ENCODE measurements at regions not wholly inside any gene's neighbourhood (a gene's known extent, or its start where the extent isn't known, plus 50 kb on each side); places are given as distances from the start of the nearest gene placed in this dataset.

DNA sequence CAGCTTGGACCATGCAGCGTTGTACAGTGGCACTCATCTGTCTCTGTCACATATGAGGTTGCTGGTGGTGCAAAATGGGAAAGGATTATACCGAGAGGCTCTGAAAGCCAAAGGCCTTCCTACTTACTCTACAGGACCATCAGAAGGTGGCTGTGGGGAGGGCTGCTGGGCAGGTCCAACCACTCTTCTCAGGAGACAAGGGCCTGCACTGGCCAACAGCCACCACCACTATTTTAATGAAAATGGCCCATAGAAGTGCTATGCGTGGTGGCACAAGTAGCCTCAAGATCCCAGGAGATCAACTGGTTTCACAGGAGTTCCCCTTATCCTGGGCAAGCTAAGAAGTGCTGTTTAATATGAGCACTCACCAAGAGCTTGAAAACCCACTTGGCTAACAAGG lies 52.3 kb downstream of the MRPL57 start:
- TF ChIP-seq GABPA (IDR thresholded peaks at IDR 0.05; ENCODE audit: low read depth) = no peak
- TF ChIP-seq CTCF (IDR thresholded peaks at IDR 0.05; ENCODE audit: insufficient read depth, low read length) = no peak
- no peak for TF ChIP-seq REST (IDR thresholded peaks at IDR 0.05; ENCODE audit: insufficient replicate concordance, low read depth)
- no peak for TF ChIP-seq POLR2AphosphoS5 (IDR thresholded peaks at IDR 0.05; ENCODE audit: low read depth)
- no peaks in the 10 kb centered on the region for H3K27me3 ChIP-seq (ENCODE audit: insufficient read depth, poor library complexity, severe bottlenecking)
- H3K27ac ChIP-seq (replicated peaks) = no peak overlapping the region
- no peak for DNase-seq (ENCODE audit: low read depth in 1 of 2, low spot score in 1 of 2)
- no peak overlapping the region for H3K4me3 ChIP-seq (replicated peaks; ENCODE audit: insufficient read depth, low read length)

- H3K27me3 ChIP-seq (ENCODE audit: insufficient read depth, poor library complexity, severe bottlenecking) = no peaks in the 10 kb centered on the region
- TF ChIP-seq CTCF (IDR thresholded peaks at IDR 0.05; ENCODE audit: insufficient read depth, low read length) (no peak), GABPA (IDR thresholded peaks at IDR 0.05; ENCODE audit: low read depth) (no peak), REST (IDR thresholded peaks at IDR 0.05; ENCODE audit: insufficient replicate concordance, low read depth) (no peak), SPI1 (IDR thresholded peaks at IDR 0.05; ENCODE audit: borderline replicate concordance, low read depth) (no peak), POLR2AphosphoS5 (IDR thresholded peaks at IDR 0.05; ENCODE audit: low read depth) (no peak)
- no peak for DNase-seq (ENCODE audit: low read depth in 1 of 2, low spot score in 1 of 2)
- no peak overlapping the region for H3K4me3 ChIP-seq (replicated peaks; ENCODE audit: insufficient read depth, low read length)
- H3K27ac ChIP-seq (replicated peaks) = no peak overlapping the region
Observed at GRCh38 chr13:21229241-21230024, 53.0 kb downstream of the MRPL57 start.

DNA sequence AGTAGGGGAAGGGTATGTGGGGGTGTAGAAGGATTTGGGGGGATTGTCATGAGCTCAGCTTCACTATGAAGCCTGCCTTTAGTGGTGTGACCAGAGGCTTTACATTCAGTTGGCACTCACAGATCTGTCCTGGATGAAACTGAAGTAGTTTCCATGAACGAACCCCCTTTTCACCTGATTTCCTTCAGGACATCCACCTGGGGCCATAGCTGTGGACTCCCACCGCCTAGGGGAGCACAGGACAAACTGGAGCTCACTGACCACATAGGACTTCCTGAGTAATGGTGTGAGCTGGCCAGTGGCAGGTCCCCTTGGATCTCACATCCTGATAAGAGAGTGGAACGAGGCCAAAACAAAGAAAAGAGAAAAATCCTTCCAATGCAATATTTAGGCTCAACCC lies 54.1 kb downstream of the MRPL57 start:
- TF ChIP-seq CTCF (IDR thresholded peaks at IDR 0.05; ENCODE audit: insufficient read depth, low read length) (no peak), REST (IDR thresholded peaks at IDR 0.05; ENCODE audit: insufficient replicate concordance, low read depth) (no peak), SPI1 (IDR thresholded peaks at IDR 0.05; ENCODE audit: borderline replicate concordance, low read depth) (no peak), POLR2AphosphoS5 (IDR thresholded peaks at IDR 0.05; ENCODE audit: low read depth) (no peak), GABPA (IDR thresholded peaks at IDR 0.05; ENCODE audit: low read depth) (no peak)
- H3K27me3 ChIP-seq (ENCODE audit: insufficient read depth, poor library complexity, severe bottlenecking) = no peaks in the 10 kb centered on the region
- H3K27ac ChIP-seq (replicated peaks) = no peak overlapping the region
- H3K4me3 ChIP-seq (replicated peaks; ENCODE audit: insufficient read depth, low read length) = no peak overlapping the region
- no peak for DNase-seq (ENCODE audit: low read depth in 1 of 2, low spot score in 1 of 2)

Measured in HL-60 (cell line).